ENCODE measurements at regions not wholly inside any gene's neighbourhood (a gene's known extent, or its start where the extent isn't known, plus 50 kb on each side); places are given as distances from the start of the nearest gene placed in this dataset.

GRCh38 chr18:42537291-42537690 lies 578.2 kb downstream of the RIT2 start:
- TF ChIP-seq, protein P1, sequence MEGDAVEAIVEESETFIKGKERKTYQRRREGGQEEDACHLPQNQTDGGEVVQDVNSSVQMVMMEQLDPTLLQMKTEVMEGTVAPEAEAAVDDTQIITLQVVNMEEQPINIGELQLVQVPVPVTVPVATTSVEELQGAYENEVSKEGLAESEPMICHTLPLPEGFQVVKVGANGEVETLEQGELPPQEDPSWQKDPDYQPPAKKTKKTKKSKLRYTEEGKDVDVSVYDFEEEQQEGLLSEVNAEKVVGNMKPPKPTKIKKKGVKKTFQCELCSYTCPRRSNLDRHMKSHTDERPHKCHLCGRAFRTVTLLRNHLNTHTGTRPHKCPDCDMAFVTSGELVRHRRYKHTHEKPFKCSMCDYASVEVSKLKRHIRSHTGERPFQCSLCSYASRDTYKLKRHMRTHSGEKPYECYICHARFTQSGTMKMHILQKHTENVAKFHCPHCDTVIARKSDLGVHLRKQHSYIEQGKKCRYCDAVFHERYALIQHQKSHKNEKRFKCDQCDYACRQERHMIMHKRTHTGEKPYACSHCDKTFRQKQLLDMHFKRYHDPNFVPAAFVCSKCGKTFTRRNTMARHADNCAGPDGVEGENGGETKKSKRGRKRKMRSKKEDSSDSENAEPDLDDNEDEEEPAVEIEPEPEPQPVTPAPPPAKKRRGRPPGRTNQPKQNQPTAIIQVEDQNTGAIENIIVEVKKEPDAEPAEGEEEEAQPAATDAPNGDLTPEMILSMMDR (IDR thresholded peaks at IDR 0.05): no peak
- no peak for TF ChIP-seq POLR2AphosphoS5 (IDR thresholded peaks at IDR 0.05)

Measured in breast epithelium (tissue), 3 donors.